Endodermal cell (in vitro differentiated cells): ENCODE measurements at regions not wholly inside any gene's neighbourhood (a gene's known extent, or its start where the extent isn't known, plus 50 kb on each side); places are given as distances from the start of the nearest gene placed in this dataset.

Experiments used
- DNase-seq: peaks from one replicate; pipeline ENCODE4 v3.0.0-alpha.2; 2017
- H3K27ac ChIP-seq: 2 replicates; pipeline ENCODE4 v1.5.1; 2013; ENCODE audit warnings: mild to moderate bottlenecking, low read depth, low read length, moderate library complexity
- H3K27me3 ChIP-seq: 2 replicates; pipeline ENCODE4 v1.6.1; 2013; ENCODE audit warnings: mild to moderate bottlenecking, low read length, moderate library complexity; ENCODE audit not compliant: insufficient read depth, control insufficient read depth, poor library complexity, severe bottlenecking
- H3K36me3 ChIP-seq: 2 replicates; pipeline ENCODE4 v1.7.0; 2013; ENCODE audit warnings: mild to moderate bottlenecking, low read length, moderate library complexity; ENCODE audit not compliant: control insufficient read depth, insufficient read depth
- H3K4me1 ChIP-seq: one replicate; pipeline ENCODE4 v1.7.0; 2013; ENCODE audit warnings: low read length; ENCODE audit not compliant: control insufficient read depth, insufficient read depth
- H3K4me3 ChIP-seq: 2 replicates; pipeline ENCODE4 v1.5.1; 2013; ENCODE audit warnings: mild to moderate bottlenecking, low read length, moderate library complexity
- H3K9ac ChIP-seq: 2 replicates; pipeline ENCODE4 v1.6.1; 2013; ENCODE audit warnings: mild to moderate bottlenecking, low read length, moderate library complexity; ENCODE audit not compliant: poor library complexity, severe bottlenecking; ENCODE audit errors: extremely low read depth
- H3K9me3 ChIP-seq: 2 replicates; pipeline ENCODE4 v1.6.1; 2013; ENCODE audit warnings: mild to moderate bottlenecking, low read length, moderate library complexity; ENCODE audit not compliant: control insufficient read depth
- H3K27ac Mint-ChIP-seq: 2 replicates; pipeline ENCODE4 v1.8.0; 2020; ENCODE audit warnings: mixed read lengths
- H3K27me3 Mint-ChIP-seq: 2 replicates; pipeline ENCODE4 v1.8.0; 2021; ENCODE audit warnings: mild to moderate bottlenecking, mixed read lengths; ENCODE audit not compliant: insufficient read depth
- H3K36me3 Mint-ChIP-seq: 2 replicates; pipeline ENCODE4 v1.8.0; 2020; ENCODE audit warnings: low read depth, mixed read lengths
- H3K4me1 Mint-ChIP-seq: 2 replicates; pipeline ENCODE4 v1.8.0; 2020; ENCODE audit warnings: mixed read lengths
- H3K4me3 Mint-ChIP-seq: 2 replicates; pipeline ENCODE4 v1.8.0; 2020; ENCODE audit warnings: mild to moderate bottlenecking, moderate library complexity, mixed read lengths
- H3K9me3 Mint-ChIP-seq: 2 replicates; pipeline ENCODE4 v1.8.0; 2020; ENCODE audit warnings: mild to moderate bottlenecking, mixed read lengths
- CTCF ChIP-seq: fragments of 200-600 bp; sonication (generic); conservative IDR thresholded peaks from 2 replicates; pipeline ENCODE4 v1.5.0; 2021; ENCODE audit warnings: antibody characterized with exemption, mild to moderate bottlenecking
- WGBS, 2 experiments: methylation state at CpG; one replicate each; pipeline versions ENCODE4 v1.1.5 to v1.1.7; 2013; ENCODE audit warnings: missing lambda C conversion rate in 2 of 2, mixed read lengths in 1 of 2; ENCODE audit not compliant: insufficient coverage in 1 of 2, insufficient read length in 1 of 2; 5-methylcytosine and 5-hydroxymethylcytosine counted together

- TF ChIP-seq CTCF, result no peak
- Mint-ChIP-seq H3K9me3 (no peaks in the 10 kb centered on the region), H3K36me3 (no peaks in the 10 kb centered on the region), H3K27ac (no peak overlapping the region), H3K27me3 (no peaks in the 10 kb centered on the region), H3K4me1 (no peaks in the 10 kb centered on the region), H3K4me3 (no peak overlapping the region)
- Histone ChIP-seq H3K9ac (no peak overlapping the region), H3K27me3 (no peaks in the 10 kb centered on the region), H3K9me3 (no peaks in the 10 kb centered on the region), H3K27ac (no peak overlapping the region), H3K4me3 (no peak overlapping the region), H3K36me3 (no peaks in the 10 kb centered on the region), H3K4me1 (no peaks in the 10 kb centered on the region)
- 100% methylated on average over 1 of the region's 1 CpG; no CpG with 5 or more reads in 1 of the 2 experiments for WGBS, 2 experiments
- DNase-seq, result no peak
These were observed 75.8 kb upstream of the IQCM start for GRCh38 chr4:149891426-149891825.

- Histone ChIP-seq H3K36me3 (no peaks in the 10 kb centered on the region), H3K4me1 (no peaks in the 10 kb centered on the region), H3K9ac (no peak overlapping the region), H3K27ac (no peak overlapping the region), H3K27me3 (no peaks in the 10 kb centered on the region), H3K4me3 (no peak overlapping the region), H3K9me3 (no peaks in the 10 kb centered on the region)
- WGBS, 2 experiments, result 100% methylated on average over 1 of the region's 1 CpG; no CpG with 5 or more reads in 1 of the 2 experiments
- no peaks in the 10 kb centered on the region for H3K27me3 Mint-ChIP-seq
- H3K4me3 Mint-ChIP-seq, result no peak overlapping the region
- no peaks in the 10 kb centered on the region for H3K4me1 Mint-ChIP-seq
- no peaks in the 10 kb centered on the region for H3K36me3 Mint-ChIP-seq
- no peaks in the 10 kb centered on the region for H3K9me3 Mint-ChIP-seq
- DNase-seq, result peak; percentile 62
- no peak overlapping the region for H3K27ac Mint-ChIP-seq
- TF ChIP-seq CTCF, result peak; percentile 66
These were observed 80.8 kb upstream of the IQCM start for GRCh38 chr4:149896432-149896831.

- H3K27me3 Mint-ChIP-seq, result no peaks in the 10 kb centered on the region
- no peak for DNase-seq
- H3K4me3 Mint-ChIP-seq, result no peak overlapping the region
These were observed 82.1 kb upstream of the IQCM start for GRCh38 chr4:149897783-149898182.

More at GRCh38 chr4:149897783-149898182, 82.1 kb upstream of the IQCM start:
- TF ChIP-seq CTCF, result peak; percentile 73
- H3K4me1 Mint-ChIP-seq, result no peaks in the 10 kb centered on the region
- H3K27ac ChIP-seq, result no peak overlapping the region
- no peaks in the 10 kb centered on the region for H3K36me3 ChIP-seq
- no peak overlapping the region for H3K9ac ChIP-seq
- no peaks in the 10 kb centered on the region for H3K9me3 Mint-ChIP-seq
- no peaks in the 10 kb centered on the region for H3K27me3 ChIP-seq
- no peaks in the 10 kb centered on the region for H3K4me1 ChIP-seq
- no peaks in the 10 kb centered on the region for H3K9me3 ChIP-seq
- H3K36me3 Mint-ChIP-seq, result no peaks in the 10 kb centered on the region
- no peak overlapping the region for H3K4me3 ChIP-seq
- no peak overlapping the region for H3K27ac Mint-ChIP-seq
